HG02798 (cell line): ENCODE measurements at regions not wholly inside any gene's neighbourhood (a gene's known extent, or its start where the extent isn't known, plus 50 kb on each side); places are given as distances from the start of the nearest gene placed in this dataset.

Experiments
- ATAC-seq: cut with Tn5 transposase; IDR thresholded peaks from one replicate; pipeline ENCODE4 v1.9.1; 2021; ENCODE audit warnings: mild to moderate bottlenecking; ENCODE audit not compliant: unreplicated experiment, poor library complexity

GRCh38 chr3:109897734-109898133 lies 560.4 kb upstream of the DPPA4 start:
- no peak for ATAC-seq

GRCh38 chr3:109899925-109900324 lies 562.6 kb upstream of the DPPA4 start:
- ATAC-seq = no peak

DNA sequence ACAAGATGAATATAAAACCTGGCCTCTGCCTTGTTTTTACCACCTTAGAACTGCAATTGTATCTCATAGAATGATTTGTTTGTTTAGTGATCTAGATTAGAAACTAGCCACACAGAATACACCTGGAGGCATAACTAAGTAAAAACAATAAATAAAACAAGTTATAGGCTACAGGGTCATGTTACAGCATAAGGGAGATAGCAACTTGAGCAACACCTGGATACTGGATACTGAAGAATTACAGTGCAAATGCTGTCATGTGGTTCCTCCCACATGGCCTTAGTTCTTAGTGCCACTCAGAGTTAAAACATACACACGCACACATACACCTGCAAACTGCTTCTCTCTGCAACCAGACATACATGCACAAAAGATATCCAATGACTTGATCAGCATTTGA lies 563.4 kb upstream of the DPPA4 start:
- no peak for ATAC-seq

GRCh38 chr3:109902549-109902948 lies 565.2 kb upstream of the DPPA4 start:
- ATAC-seq = no peak

DNA sequence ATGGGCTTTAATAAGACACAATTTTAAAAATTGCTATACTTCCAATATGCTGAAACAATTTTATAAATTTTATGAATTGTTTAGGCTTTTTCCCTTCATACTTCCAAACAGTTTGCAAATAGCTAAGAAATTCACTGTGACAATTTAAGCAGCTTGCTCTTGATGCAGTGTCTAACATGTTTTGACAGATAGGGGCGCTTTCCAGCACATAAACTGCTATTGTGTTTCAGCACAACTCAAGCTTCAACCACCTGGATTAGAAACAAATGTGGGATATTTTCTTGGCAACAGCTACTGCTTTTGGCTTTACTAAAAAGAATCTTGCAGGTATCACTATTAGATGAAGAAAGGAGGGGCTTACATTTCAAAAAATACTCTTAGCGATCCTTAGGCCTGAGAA lies 565.8 kb upstream of the DPPA4 start:
- no peak for ATAC-seq

GRCh38 chr3:109910772-109911171 lies 573.4 kb upstream of the DPPA4 start:
- no peak for ATAC-seq

- no peak for ATAC-seq
These were observed 581.4 kb upstream of the DPPA4 start for GRCh38 chr3:109918740-109919139.

GRCh38 chr3:109920749-109921148 lies 583.4 kb upstream of the DPPA4 start:
- ATAC-seq = no peak

DNA sequence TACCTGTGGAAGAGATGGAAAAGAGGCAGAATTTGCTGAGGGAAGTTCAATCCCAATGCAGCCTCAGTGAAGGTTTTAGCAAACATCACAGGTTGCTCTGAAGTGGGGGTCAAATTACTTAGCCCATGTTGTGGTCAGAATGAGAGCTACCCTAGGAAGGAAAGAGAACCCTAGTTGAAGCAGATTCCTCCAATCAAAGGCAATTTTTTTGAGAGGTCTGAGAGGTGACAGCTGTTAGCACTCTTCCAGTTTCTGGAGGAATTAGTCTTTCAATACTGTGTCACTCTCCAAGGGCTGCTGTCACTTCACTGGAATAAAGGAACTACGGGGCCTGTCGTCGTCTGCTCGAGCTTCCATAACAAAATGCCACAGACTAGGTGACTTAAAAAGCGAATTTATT lies 584.2 kb upstream of the DPPA4 start:
- ATAC-seq = no peak

DNA sequence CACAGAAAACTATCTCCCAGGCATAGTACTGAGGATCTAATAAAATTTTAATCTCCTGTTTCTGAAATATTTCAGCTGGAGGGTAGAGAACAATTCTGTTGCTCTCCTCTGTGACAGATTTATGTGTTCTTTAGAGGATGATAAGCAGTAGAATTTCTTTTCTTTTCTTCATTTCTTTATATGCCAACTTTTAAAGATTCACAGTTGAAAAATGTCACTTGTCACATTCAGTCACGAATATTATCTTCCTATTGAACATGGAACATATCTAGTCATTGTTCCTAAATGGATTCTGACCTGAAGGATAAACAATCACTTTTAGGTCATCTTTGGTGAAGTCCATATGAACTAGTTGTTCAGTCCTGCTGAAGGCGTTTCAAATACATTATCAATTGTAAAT lies 585.5 kb upstream of the DPPA4 start:
- ATAC-seq = no peak

- ATAC-seq = no peak
These were observed 586.1 kb upstream of the DPPA4 start for GRCh38 chr3:109923431-109923830.

DNA sequence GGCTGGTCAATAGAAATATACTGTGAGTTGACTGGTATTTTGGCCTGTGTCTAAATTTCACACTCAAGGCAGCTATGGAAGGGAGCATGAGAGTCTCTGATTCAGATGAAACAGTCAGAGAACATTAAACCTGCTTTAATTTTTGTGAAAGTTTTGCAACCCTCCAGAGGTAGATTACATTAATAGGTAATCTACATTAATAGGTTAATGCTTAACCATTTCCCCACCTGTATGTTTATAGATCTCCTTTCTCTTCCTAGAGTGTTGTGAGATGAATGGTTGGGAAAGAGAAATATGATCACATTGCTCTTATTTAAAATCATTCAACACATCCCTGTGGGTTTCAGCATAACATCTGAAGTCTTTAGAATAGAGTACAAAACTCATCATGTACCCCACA lies 586.9 kb upstream of the DPPA4 start:
- no peak for ATAC-seq

DNA sequence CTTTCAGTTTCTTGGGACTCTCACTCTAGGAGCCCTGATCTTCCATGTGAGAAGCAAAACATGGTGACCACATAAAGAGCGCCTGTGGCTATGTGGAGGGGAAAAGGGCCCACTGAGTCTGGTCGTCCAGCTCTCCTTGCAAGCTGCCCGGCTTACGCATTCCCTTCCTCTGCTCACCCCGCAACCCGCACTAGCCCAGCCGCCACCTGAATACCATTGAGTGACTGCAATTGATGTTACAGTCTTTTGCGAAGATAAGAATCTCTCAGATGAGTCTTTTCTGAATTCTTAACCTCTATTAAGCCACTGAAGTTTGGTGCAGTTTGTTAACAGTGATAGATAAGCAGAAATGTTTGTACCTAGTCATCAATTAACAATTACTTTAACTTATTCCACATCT lies 589.0 kb upstream of the DPPA4 start:
- ATAC-seq = no peak

- no peak for ATAC-seq
These were observed 589.8 kb upstream of the DPPA4 start for GRCh38 chr3:109927161-109927560.

DNA sequence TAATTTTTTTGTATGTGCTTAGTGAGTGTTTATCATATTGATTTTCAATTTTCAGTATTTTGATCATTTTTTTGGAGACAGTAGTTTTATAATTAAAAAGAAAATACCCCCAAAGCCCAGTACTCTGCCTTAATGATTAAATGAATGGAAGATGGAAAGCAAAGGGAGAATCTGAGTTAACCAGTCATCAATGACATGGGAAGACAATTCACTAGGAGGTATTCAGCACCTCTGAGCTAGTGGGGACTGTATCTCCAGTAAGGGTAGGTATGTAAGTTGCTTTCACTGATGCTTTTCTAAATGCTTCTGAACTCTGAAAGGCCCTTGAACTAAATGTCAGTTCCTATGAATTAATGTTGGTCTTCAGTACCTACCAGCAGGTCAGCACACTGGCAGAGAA lies 590.4 kb upstream of the DPPA4 start:
- ATAC-seq = no peak

GRCh38 chr3:109930582-109930981 lies 593.2 kb upstream of the DPPA4 start:
- ATAC-seq = no peak

- ATAC-seq = no peak
These were observed 596.2 kb upstream of the DPPA4 start for GRCh38 chr3:109933576-109933975.

DNA sequence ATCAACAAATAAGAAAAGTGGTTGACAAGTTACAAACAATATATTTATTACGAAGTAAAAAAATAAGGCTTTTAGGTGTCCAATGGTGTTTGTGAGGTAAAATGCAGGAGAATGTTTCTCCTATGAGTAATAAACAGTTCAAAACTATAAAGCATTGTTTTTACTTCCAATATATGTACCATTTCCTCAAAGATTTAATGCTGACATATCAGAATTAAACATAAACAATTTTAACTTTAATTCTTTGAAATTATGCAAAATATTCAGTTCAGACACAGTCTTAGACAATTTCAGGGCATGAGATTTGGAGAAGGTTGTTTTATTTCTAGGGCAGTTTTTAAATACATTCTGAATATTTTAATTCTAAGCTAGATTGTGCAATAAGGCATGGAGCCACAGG lies 602.5 kb upstream of the DPPA4 start:
- no peak for ATAC-seq

- no peak for ATAC-seq
These were observed 605.8 kb upstream of the DPPA4 start for GRCh38 chr3:109943181-109943580.

- ATAC-seq = no peak
These were observed 607.5 kb upstream of the DPPA4 start for GRCh38 chr3:109944836-109945235.

GRCh38 chr3:109952924-109953323 lies 615.6 kb upstream of the DPPA4 start:
- ATAC-seq = no peak

- ATAC-seq = no peak
These were observed 626.5 kb upstream of the DPPA4 start for GRCh38 chr3:109963831-109964230.

DNA sequence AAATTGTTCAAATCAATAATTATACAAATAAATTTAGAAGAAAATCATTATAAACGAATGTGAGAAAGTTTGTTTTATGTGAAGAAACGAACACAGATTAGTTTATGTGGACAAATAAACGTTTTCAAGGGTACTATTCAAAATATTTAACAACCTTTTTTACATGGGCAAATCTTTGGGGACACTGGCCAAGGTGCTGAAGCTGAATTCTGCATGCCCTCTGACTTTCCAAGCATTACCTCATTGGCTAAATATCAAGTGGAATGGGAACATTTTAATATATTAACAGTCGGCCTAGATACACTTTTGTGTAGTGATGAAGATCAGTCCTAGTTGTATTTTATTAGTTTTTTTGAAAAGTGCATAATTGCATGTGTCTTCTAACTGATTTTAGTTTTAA lies 636.4 kb upstream of the DPPA4 start:
- ATAC-seq = no peak
